Right lung (tissue), 2 donors: ENCODE measurements at regions not wholly inside any gene's neighbourhood (a gene's known extent, or its start where the extent isn't known, plus 50 kb on each side); places are given as distances from the start of the nearest gene placed in this dataset.
"Not testable (repeated sequence)": the region's sequence is repeated elsewhere in the genome, so short reads cannot be mapped to it uniquely, and the experiment has no call there.

ENCODE experiments used
- DNase-seq, 2 donors: peaks; one replicate each; pipeline ENCODE4 v3.0.0-alpha.2; 2013

GRCh38 chr9:71364186-71364955 lies 242.9 kb upstream of the TRPM3 start:
- no peak for DNase-seq

- no peak for DNase-seq
Measured at GRCh38 chr9:71363286-71363961, 242.0 kb upstream of the TRPM3 start.

DNA sequence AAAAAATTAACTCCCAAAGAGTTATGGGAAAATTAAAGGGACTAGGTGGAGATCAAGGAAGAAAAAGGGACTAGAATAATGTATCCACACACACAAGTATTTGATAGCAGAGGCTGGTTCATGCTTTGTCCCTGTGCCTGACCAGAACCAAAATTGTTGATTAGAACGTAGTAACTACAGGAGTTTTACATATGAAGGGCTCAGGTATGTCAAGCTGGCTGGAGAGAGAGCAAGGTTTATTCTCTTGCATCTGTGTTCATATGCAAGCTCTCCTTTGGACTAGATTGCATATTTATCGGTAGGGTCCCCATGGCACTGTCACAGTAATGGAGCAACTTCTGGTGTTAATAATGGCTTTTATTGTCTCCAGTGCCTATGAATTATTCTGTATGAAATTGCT lies 239.9 kb upstream of the TRPM3 start:
- no peak for DNase-seq

DNA sequence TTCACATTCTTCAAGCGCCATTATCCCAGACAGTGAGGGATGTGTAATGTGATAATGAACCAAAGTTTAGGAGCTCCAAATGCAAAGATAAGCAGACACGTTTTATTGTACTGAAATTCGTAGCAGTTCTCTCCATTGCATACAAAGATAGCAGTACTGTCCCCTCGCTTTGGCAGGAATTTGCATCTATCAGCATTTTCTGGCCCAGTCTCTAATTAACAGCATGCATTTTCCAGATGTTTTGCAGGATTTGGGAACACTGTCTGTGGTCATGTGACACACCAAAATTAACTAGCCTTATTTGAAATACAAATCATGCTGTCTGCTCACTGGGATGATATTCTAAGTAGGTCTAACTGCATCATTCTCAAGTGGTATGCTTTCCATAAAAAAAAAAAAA lies 235.9 kb upstream of the TRPM3 start:
- DNase-seq: peak; percentile 29 to 35

DNA sequence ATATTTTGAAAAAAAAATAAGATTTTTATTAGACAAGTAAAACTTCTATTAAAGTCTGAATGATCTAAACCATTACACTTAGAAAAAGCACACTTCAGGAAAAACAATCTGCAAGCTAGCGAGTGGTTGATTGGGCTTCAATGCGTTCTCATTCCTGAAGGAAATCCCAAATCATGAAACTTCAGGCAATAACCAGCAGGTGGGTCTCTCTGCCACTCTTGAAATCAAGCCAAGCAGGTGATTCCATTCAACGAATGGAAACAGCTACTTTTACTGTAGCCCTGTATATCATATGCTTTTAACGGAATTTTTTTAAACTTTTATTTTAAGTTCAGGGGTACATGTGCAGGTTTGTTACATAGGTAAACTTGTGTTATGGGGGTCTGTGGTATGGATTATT lies 234.5 kb upstream of the TRPM3 start:
- no peak for DNase-seq

GRCh38 chr9:71353720-71354119 lies 232.3 kb upstream of the TRPM3 start:
- no peak for DNase-seq

DNA sequence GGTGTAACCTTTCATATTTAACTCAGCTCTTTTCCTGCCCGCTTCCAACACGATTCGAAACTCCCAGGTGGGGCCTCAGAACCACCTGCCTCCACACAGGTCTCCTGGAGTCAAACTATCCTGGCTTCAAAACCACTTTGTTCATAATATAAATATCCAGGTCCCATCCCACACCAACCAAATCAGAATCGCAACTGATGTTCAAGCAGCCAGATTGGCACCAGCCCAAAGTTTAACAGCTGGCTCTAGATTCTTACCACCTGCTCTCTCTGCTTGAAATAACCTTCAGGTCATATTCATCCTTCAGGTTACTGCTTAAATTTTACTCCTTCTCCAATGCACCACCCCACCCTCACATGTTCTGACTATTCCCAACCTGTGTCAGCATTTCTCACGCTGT lies 231.4 kb upstream of the TRPM3 start:
- DNase-seq: no peak

- DNase-seq: no peak
Measured at GRCh38 chr9:71349218-71349617, 227.8 kb upstream of the TRPM3 start.

GRCh38 chr9:71333321-71333720 lies 211.9 kb upstream of the TRPM3 start:
- DNase-seq: no peak

- DNase-seq: no peak
Measured at GRCh38 chr9:71331603-71332002, 210.2 kb upstream of the TRPM3 start.

DNA sequence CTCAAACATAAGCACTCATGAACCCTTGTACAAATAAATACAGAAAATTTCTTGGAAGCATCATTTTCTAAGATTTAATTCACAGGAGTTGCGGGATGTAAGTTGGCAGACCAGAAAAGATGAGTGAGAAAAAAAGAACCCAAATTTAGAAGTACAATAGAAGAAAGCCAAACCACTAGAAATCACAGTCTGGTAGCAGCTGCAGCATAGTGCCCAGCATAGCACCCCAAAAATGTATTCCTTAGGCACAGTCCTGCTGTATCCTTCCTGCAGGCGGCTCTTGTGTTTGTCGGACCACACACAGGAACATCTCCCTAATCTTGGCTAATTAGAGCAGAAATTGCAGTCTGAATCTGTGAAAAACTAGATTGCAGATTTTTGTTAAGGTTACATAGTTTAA lies 208.5 kb upstream of the TRPM3 start:
- no peak for DNase-seq

- no peak for DNase-seq
Measured at GRCh38 chr9:71326360-71326759, 204.9 kb upstream of the TRPM3 start.

GRCh38 chr9:71323357-71323756 lies 201.9 kb upstream of the TRPM3 start:
- no peak for DNase-seq

DNA sequence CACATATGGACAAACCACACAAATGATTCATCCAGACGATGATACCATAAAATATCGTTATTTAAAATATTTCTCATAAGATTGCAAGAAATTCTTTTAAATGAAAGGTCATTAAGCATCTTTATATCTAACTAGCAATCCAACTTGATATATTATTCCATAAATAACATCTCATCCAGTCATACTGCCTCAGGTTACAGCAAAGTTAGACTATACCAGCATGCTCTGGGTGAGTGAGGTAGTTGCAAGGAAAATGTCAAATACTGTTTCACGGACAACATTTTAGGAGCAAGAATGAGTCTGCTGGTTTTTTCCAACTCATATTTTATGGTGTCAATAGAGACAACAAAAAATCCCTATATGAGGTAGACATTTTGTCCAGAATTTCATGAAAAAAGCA lies 200.9 kb upstream of the TRPM3 start:
- no peak for DNase-seq

GRCh38 chr9:71308454-71308853 lies 187.0 kb upstream of the TRPM3 start:
- no peak for DNase-seq

GRCh38 chr9:71306134-71306533 lies 184.7 kb upstream of the TRPM3 start:
- no peak for DNase-seq

DNA sequence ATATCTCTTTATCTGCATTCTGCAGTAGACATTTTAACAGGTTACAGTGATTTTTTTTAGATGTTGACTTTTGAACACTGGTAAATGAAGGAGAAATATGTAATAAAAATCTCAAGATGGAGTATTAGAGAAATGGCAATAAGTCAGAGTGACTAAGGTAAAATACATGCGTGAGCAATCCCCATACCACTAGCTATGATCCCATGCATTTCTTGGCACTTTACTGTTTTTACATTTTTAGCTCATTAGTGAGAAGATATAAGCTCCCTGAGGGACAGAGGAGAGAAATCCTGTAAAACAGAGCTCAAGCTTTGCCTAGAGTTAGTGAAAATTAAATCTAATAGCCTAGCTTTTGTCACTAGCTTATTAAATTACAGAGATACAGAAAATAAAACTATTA lies 181.9 kb upstream of the TRPM3 start:
- DNase-seq: no peak

DNA sequence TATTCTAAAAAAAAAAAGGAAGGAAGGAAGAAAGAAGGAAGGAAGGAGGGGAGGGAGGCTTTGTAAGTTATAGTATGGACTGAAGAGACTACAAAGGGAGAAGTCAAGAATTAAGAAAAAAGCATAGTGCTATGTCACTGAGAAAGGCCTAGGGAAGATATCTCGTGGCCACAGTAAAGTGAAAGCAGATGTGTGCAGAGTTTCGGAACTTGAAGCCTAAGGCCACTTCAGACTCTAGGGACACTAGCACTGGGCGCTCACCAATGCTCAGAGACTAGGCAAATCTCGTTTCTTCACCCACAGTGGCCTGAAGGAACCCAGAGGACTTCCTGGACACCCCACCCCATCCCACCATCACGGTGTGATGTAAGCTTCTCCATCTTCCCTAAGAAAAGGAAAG lies 181.4 kb upstream of the TRPM3 start:
- no peak for DNase-seq

GRCh38 chr9:71295928-71296327 lies 174.5 kb upstream of the TRPM3 start:
- DNase-seq: no peak

DNA sequence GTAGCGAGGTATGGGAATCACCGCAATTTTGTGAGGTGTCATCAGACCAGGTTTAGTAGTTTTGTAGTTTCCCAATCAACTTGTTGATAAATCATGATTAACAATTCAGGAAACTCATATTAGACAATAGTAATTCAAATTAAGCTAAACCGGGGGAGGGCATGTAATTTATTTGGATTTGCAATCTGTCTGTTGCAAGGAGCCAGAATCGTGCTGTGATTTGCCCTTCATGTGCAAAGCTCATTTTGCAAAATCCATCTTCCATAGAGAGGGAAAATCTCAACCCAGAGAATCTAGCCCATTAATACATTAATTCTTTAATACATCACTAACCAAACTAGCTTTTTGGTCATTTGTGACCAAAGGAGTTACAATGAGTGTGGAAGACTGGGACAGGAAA lies 164.7 kb upstream of the TRPM3 start:
- DNase-seq: no peak

GRCh38 chr9:71285191-71285656 lies 163.8 kb upstream of the TRPM3 start:
- peak; percentile 33 to 51 for DNase-seq

DNA sequence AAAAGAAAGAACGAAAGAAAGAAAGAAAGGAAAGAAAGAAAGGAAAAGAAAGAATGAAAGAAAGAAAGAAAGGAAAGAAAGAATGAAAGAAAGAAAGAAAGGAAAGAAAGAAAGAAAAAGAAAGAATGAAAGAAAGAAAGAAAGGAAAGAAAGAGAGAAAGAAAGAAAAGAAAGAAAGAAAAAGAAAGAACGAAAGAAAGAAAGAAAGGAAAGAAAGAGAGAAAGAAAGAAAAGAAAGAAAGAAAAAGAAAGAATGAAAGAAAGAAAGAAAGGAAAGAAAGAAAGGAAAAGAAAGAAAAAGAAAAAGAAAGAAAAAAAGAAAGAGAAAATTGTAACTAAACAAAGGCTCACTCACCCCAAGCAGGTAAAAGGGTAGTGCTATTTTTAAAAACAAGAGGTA lies 160.7 kb upstream of the TRPM3 start:
- DNase-seq: not testable (repeated sequence)

- no peak for DNase-seq
Measured at GRCh38 chr9:71279151-71279739, 157.8 kb upstream of the TRPM3 start.
